ENCODE measurements at regions not wholly inside any gene's neighbourhood (a gene's known extent, or its start where the extent isn't known, plus 50 kb on each side); places are given as distances from the start of the nearest gene placed in this dataset.

DNA sequence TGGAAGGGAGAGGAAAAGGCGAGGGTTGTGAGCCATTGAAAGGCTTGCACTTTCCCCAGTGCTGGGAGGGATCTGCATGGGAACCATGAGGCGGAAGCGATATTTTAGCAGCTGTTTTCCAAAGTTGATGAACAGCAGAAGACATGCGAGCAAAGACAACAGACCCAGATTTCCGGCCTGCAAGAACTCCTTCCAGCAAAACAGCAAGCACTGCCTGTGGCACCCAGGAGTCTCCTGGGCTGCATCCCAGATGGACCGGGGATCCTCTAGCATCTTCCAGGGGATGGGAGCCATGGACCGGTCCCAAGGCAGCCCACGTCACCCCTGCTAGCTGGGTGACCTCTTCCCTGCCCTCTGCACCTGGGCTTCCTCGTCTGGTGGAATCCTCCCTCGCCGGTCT lies 162.8 kb downstream of the IRF8 start:
- Histone ChIP-seq H3K27ac (ENCODE audit: insufficient read depth in 1 of 2, low read depth in 1 of 2, low read length in 2 of 2, poor library complexity in 1 of 2, severe bottlenecking in 2 of 2) (no peak overlapping the region), H3K9me3 (ENCODE audit: control extremely low read depth in 1 of 5, control insufficient read depth in 4 of 5, insufficient read depth in 2 of 5, low read depth in 1 of 5, low read length in 4 of 5) (no peaks in the 10 kb centered on the region), H3K4me1 (ENCODE audit: control extremely low read depth in 1 of 4, control insufficient read depth in 4 of 4, insufficient read depth in 4 of 4, low read length in 3 of 4) (peaks cover 0 to 4% (median 2%) of the 10 kb centered on the region in 4 experiments), H3K36me3 (ENCODE audit: control insufficient read depth in 4 of 4, insufficient read depth in 4 of 4, low read length in 3 of 4) (no peaks in the 10 kb centered on the region), H3K4me3 (ENCODE audit: control insufficient read depth in 1 of 7, extremely low read depth in 1 of 7, insufficient read depth in 4 of 7, low read depth in 2 of 7, low read length in 6 of 7) (no peak overlapping the region), H3K27me3 (replicated peaks in 2 of 5; ENCODE audit: control insufficient read depth in 4 of 5, insufficient read depth in 5 of 5, low read length in 4 of 5) (peaks cover 0 to 38% (median 10%) of the 10 kb centered on the region in 5 experiments)
- 81% methylated on average over 9 of the region's 11 CpGs for WGBS (ENCODE audit: insufficient coverage)
- ChIA-PET CTCF (interaction anchor here (0.7 kb wide), 1 partner anchor 30 kb away, joined by 3 read pairs; no protein-coding TSS in a partner anchor), POLR2A (no interaction called here)
- DNase-seq, result no peak

- H3K36me3 ChIP-seq (ENCODE audit: control insufficient read depth in 4 of 4, insufficient read depth in 4 of 4, low read length in 3 of 4), result no peaks in the 10 kb centered on the region
- H3K27me3 ChIP-seq (replicated peaks in 2 of 5; ENCODE audit: control insufficient read depth in 4 of 5, insufficient read depth in 5 of 5, low read length in 4 of 5), result peaks cover 0 to 38% (median 9%) of the 10 kb centered on the region in 5 experiments
- peaks cover 0 to 4% (median 2%) of the 10 kb centered on the region in 4 experiments for H3K4me1 ChIP-seq (ENCODE audit: control extremely low read depth in 1 of 4, control insufficient read depth in 4 of 4, insufficient read depth in 4 of 4, low read length in 3 of 4)
- no peaks in the 10 kb centered on the region for H3K9me3 ChIP-seq (ENCODE audit: control extremely low read depth in 1 of 5, control insufficient read depth in 4 of 5, insufficient read depth in 2 of 5, low read depth in 1 of 5, low read length in 4 of 5)
- CTCF ChIA-PET, result no interaction called here
- POLR2A ChIA-PET, result no interaction called here
- no peak for DNase-seq
- WGBS (ENCODE audit: insufficient coverage), result 97% methylated on average over 19 of the region's 19 CpGs
- no peak overlapping the region for H3K27ac ChIP-seq (ENCODE audit: insufficient read depth in 1 of 2, low read depth in 1 of 2, low read length in 2 of 2, poor library complexity in 1 of 2, severe bottlenecking in 2 of 2)
- no peak overlapping the region for H3K4me3 ChIP-seq (ENCODE audit: control insufficient read depth in 1 of 7, extremely low read depth in 1 of 7, insufficient read depth in 4 of 7, low read depth in 2 of 7, low read length in 6 of 7)
Observed at GRCh38 chr16:86062271-86062965, 163.5 kb downstream of the IRF8 start.

GRCh38 chr16:86063760-86064405 lies 164.9 kb downstream of the IRF8 start:
- ChIA-PET POLR2A (no interaction called here), CTCF (interaction anchor here (2.0 kb wide), 1 partner anchor 453 kb away, joined by 5 read pairs; no protein-coding TSS in a partner anchor)
- 79% methylated on average over 9 of the region's 9 CpGs for WGBS (ENCODE audit: insufficient coverage)

DNA sequence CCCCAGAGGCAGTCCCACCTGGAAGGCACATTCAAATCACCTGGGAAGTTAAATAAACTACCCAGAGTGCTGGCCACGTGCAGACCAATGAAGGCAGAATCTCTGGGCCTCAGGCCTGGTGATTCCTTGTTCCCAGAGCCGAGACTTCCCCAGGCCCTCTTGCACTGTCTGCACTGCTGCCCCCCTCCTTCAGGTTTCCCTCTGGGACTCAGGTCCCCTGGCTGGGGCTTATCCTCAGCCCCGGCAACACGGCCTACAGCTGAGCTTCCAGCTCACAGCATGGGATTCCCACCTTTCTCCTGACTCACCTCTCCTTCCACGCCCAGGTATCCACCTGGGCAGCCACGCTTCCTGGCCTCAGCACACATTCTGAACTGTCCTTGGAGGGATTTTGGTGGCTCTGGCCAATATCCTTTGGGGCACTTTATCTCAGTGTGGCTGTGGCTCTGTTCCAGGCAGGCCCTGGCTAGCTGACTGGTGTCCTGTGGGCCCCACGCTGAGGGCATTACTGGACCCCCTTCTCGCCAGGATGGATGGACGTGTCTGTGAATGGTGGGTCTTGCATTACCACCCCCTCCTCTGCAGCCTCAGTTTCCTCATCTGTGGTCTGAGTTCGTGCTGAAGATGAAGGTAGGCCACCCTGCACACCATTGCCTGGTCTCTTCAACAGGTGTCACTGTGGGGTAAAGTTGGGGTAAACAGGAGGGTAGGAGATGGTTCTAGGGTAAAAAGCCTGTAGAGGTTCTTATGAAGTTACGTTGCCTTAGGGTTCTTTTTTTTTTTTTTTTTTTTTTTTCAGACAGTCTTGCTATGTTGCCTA lies 165.7 kb downstream of the IRF8 start:
- CTCF ChIA-PET, result interaction anchor here (0.6 to 2.0 kb wide), 2 partner anchors 453 to 455 kb away, joined by 4 to 5 read pairs; no protein-coding TSS in a partner anchor
- POLR2A ChIA-PET, result no interaction called here
- H3K9me3 ChIP-seq (ENCODE audit: control extremely low read depth in 1 of 5, control insufficient read depth in 4 of 5, insufficient read depth in 2 of 5, low read depth in 1 of 5, low read length in 4 of 5), result peaks cover 0 to 4% (median 0%) of the 10 kb centered on the region in 5 experiments
- no peak for DNase-seq
- H3K27ac ChIP-seq (ENCODE audit: insufficient read depth in 1 of 2, low read depth in 1 of 2, low read length in 2 of 2, poor library complexity in 1 of 2, severe bottlenecking in 2 of 2), result no peak overlapping the region
- WGBS (ENCODE audit: insufficient coverage), result 95% methylated on average over 7 of the region's 11 CpGs
- peaks cover 0 to 36% (median 14%) of the 10 kb centered on the region in 5 experiments for H3K27me3 ChIP-seq (replicated peaks in 2 of 5; ENCODE audit: control insufficient read depth in 4 of 5, insufficient read depth in 5 of 5, low read length in 4 of 5)
- no peak overlapping the region for H3K4me3 ChIP-seq (ENCODE audit: control insufficient read depth in 1 of 7, extremely low read depth in 1 of 7, insufficient read depth in 4 of 7, low read depth in 2 of 7, low read length in 6 of 7)
- peaks cover 0 to 6% (median 0%) of the 10 kb centered on the region in 4 experiments for H3K4me1 ChIP-seq (ENCODE audit: control extremely low read depth in 1 of 4, control insufficient read depth in 4 of 4, insufficient read depth in 4 of 4, low read length in 3 of 4)
- H3K36me3 ChIP-seq (ENCODE audit: control insufficient read depth in 4 of 4, insufficient read depth in 4 of 4, low read length in 3 of 4), result no peaks in the 10 kb centered on the region

More at GRCh38 chr16:86063760-86064405, 164.9 kb downstream of the IRF8 start:
- H3K9me3 ChIP-seq (ENCODE audit: control extremely low read depth in 1 of 5, control insufficient read depth in 4 of 5, insufficient read depth in 2 of 5, low read depth in 1 of 5, low read length in 4 of 5), result peaks cover 0 to 4% (median 0%) of the 10 kb centered on the region in 5 experiments
- peaks cover 0 to 38% (median 9%) of the 10 kb centered on the region in 5 experiments for H3K27me3 ChIP-seq (replicated peaks in 2 of 5; ENCODE audit: control insufficient read depth in 4 of 5, insufficient read depth in 5 of 5, low read length in 4 of 5)
- peaks cover 0 to 4% (median 2%) of the 10 kb centered on the region in 4 experiments for H3K4me1 ChIP-seq (ENCODE audit: control extremely low read depth in 1 of 4, control insufficient read depth in 4 of 4, insufficient read depth in 4 of 4, low read length in 3 of 4)
- no peak overlapping the region for H3K4me3 ChIP-seq (ENCODE audit: control insufficient read depth in 1 of 7, extremely low read depth in 1 of 7, insufficient read depth in 4 of 7, low read depth in 2 of 7, low read length in 6 of 7)
- DNase-seq, result peak in 1 of 3 donors; percentile 36
- H3K36me3 ChIP-seq (ENCODE audit: control insufficient read depth in 4 of 4, insufficient read depth in 4 of 4, low read length in 3 of 4), result no peaks in the 10 kb centered on the region
- H3K27ac ChIP-seq (ENCODE audit: insufficient read depth in 1 of 2, low read depth in 1 of 2, low read length in 2 of 2, poor library complexity in 1 of 2, severe bottlenecking in 2 of 2), result no peak overlapping the region

DNA sequence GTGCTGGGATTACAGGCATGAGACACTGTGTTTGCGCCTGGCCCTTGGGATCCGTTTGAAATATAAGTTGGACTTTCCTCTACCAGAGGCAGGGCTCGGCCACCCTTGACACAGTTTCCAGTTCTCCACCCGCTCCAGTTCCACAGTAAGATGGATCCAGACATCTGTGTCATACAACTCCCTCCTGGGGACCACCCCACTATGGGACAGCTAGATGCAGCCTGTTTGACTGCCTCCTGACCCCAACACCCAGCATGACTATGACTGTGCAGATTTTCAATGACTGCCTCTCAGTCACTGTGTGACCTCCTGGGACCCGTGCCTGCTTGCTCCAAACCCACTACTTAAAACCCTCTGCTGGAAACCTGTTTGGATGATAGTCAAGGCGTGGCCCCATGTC lies 166.7 kb downstream of the IRF8 start:
- H3K4me1 ChIP-seq (ENCODE audit: control extremely low read depth in 1 of 4, control insufficient read depth in 4 of 4, insufficient read depth in 4 of 4, low read length in 3 of 4), result peaks cover 0 to 12% (median 0%) of the 10 kb centered on the region in 4 experiments
- peaks cover 0 to 40% (median 15%) of the 10 kb centered on the region in 5 experiments for H3K27me3 ChIP-seq (replicated peaks in 2 of 5; ENCODE audit: control insufficient read depth in 4 of 5, insufficient read depth in 5 of 5, low read length in 4 of 5)
- ChIA-PET POLR2A (no interaction called here), CTCF (interaction anchor here (2.0 kb wide), 1 partner anchor 452 kb away, joined by 5 read pairs; no protein-coding TSS in a partner anchor)
- peaks cover 0 to 4% (median 0%) of the 10 kb centered on the region in 5 experiments for H3K9me3 ChIP-seq (ENCODE audit: control extremely low read depth in 1 of 5, control insufficient read depth in 4 of 5, insufficient read depth in 2 of 5, low read depth in 1 of 5, low read length in 4 of 5)
- no peak overlapping the region for H3K4me3 ChIP-seq (ENCODE audit: control insufficient read depth in 1 of 7, extremely low read depth in 1 of 7, insufficient read depth in 4 of 7, low read depth in 2 of 7, low read length in 6 of 7)
- no peaks in the 10 kb centered on the region for H3K36me3 ChIP-seq (ENCODE audit: control insufficient read depth in 4 of 4, insufficient read depth in 4 of 4, low read length in 3 of 4)
- 83% methylated on average over 6 of the region's 6 CpGs for WGBS (ENCODE audit: insufficient coverage)
- DNase-seq, result no peak
- no peak overlapping the region for H3K27ac ChIP-seq (ENCODE audit: insufficient read depth in 1 of 2, low read depth in 1 of 2, low read length in 2 of 2, poor library complexity in 1 of 2, severe bottlenecking in 2 of 2)

DNA sequence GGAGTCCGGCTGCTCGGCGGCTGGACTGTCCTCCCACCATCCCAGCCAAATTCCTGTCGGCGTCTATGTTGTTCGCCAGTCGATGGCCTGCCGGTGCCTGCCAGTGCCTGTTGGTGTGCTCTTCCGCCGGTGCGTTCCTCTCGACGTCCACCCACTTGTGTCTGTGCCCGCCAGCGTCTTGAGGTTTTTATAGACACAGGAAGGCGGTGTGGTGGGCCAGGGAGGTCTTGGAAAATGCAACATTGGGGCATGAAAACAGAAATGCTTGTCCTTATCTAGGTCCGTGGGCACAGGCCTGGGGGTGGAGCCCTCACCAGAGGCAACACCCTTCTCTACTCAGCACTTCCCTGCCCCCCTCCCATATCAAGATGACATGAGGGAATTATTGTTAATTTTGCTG lies 167.8 kb downstream of the IRF8 start:
- peaks cover 0 to 9% (median 0%) of the 10 kb centered on the region in 4 experiments for H3K4me1 ChIP-seq (ENCODE audit: control extremely low read depth in 1 of 4, control insufficient read depth in 4 of 4, insufficient read depth in 4 of 4, low read length in 3 of 4)
- no peak overlapping the region for H3K4me3 ChIP-seq (ENCODE audit: control insufficient read depth in 1 of 7, extremely low read depth in 1 of 7, insufficient read depth in 4 of 7, low read depth in 2 of 7, low read length in 6 of 7)
- peaks cover 0 to 46% (median 19%) of the 10 kb centered on the region in 5 experiments for H3K27me3 ChIP-seq (replicated peaks in 2 of 5; ENCODE audit: control insufficient read depth in 4 of 5, insufficient read depth in 5 of 5, low read length in 4 of 5)
- whole genome bisulfite sequencing (ENCODE audit: insufficient coverage), result 91% methylated on average over 14 of the region's 17 CpGs
- H3K9me3 ChIP-seq (ENCODE audit: control extremely low read depth in 1 of 5, control insufficient read depth in 4 of 5, insufficient read depth in 2 of 5, low read depth in 1 of 5, low read length in 4 of 5), result peaks cover 0 to 4% (median 0%) of the 10 kb centered on the region in 5 experiments
- no peak overlapping the region for H3K27ac ChIP-seq (ENCODE audit: insufficient read depth in 1 of 2, low read depth in 1 of 2, low read length in 2 of 2, poor library complexity in 1 of 2, severe bottlenecking in 2 of 2)
- H3K36me3 ChIP-seq (ENCODE audit: control insufficient read depth in 4 of 4, insufficient read depth in 4 of 4, low read length in 3 of 4), result no peaks in the 10 kb centered on the region
- POLR2A ChIA-PET, result no interaction called here
- DNase-seq, result peak in 2 of 3 donors; percentile 21 to 43
- CTCF ChIA-PET, result interaction anchor here (1.0 to 1.1 kb wide), 2 partner anchors 11 to 247 kb away, joined by 3 to 4 read pairs; no protein-coding TSS in a partner anchor
